Motor neuron (in vitro differentiated cells): ENCODE measurements at regions not wholly inside any gene's neighbourhood (a gene's known extent, or its start where the extent isn't known, plus 50 kb on each side); places are given as distances from the start of the nearest gene placed in this dataset.
"Not testable (repeated sequence)": the region's sequence is repeated elsewhere in the genome, so short reads cannot be mapped to it uniquely, and the experiment has no call there.

ENCODE experiments used
- ATAC-seq, 8 experiments: fragments of 200-7000 bp; cut with Tn5 transposase; replicated peaks in 6 of 8; 2 replicates each; pipeline ENCODE4 v1.8.0; 2021; ENCODE audit warnings: mild to moderate bottlenecking in 8 of 8, moderate library complexity in 8 of 8
- H3K27ac ChIP-seq, 2 donors: fragments of 250-450 bp; sonication (Bioruptor Pico); 2 replicates each; pipeline ENCODE4 v1.9.0; 2021; ENCODE audit warnings: antibody characterized with exemption in 2 of 2, mild to moderate bottlenecking in 2 of 2, moderate library complexity in 1 of 2
- H3K4me1 ChIP-seq, 2 donors: fragments of 250-450 bp; sonication (Bioruptor Pico); replicated peaks in 1 of 2; 2 replicates each; pipeline ENCODE4 v1.6.1; 2021; ENCODE audit warnings: antibody characterized with exemption in 2 of 2, mild to moderate bottlenecking in 2 of 2, moderate library complexity in 1 of 2
- H3K4me3 ChIP-seq, 5 donors: fragments of 250-450 bp; sonication (Bioruptor Pico); 2 replicates each; pipeline ENCODE4 v1.9.0; 2021; ENCODE audit warnings: antibody characterized with exemption in 5 of 5, mild to moderate bottlenecking in 5 of 5, moderate library complexity in 4 of 5
- WGBS, 10 experiments: fragments of 450-650 bp; shearing (Covaris generic); methylation state at CpG; one replicate each; pipeline ENCODE4 v1.0.0; 2022; 5-methylcytosine and 5-hydroxymethylcytosine counted together
- in situ Hi-C, 9 experiments: fragments of 400-800 bp; cut with MboI; loops; one replicate each; pipeline ENCODE4 v1.15.0; 2021; ENCODE audit warnings: low sequenced_read_pairs in 9 of 9, low pct_unique_long_range_greater_than_20kb in 2 of 9; ENCODE audit not compliant: unreplicated experiment in 9 of 9

- no CpG with 5 or more reads among the region's 6 CpGs for WGBS, 10 experiments
- H3K4me3 ChIP-seq, H3K4me1 ChIP-seq, in situ Hi-C loops, H3K27ac ChIP-seq: not testable (repeated sequence)
- ATAC-seq: peak in 5 of 8 experiments; percentile 49 to 89 (median 65)
Measured at GRCh38 chr2:111510384-111510783, 373.6 kb downstream of the ANAPC1 start.

- H3K27ac ChIP-seq, ATAC-seq, H3K4me3 ChIP-seq, H3K4me1 ChIP-seq, in situ Hi-C loops: not testable (repeated sequence)
- no CpG with 5 or more reads among the region's 3 CpGs for WGBS, 10 experiments
Measured at GRCh38 chr2:111511062-111511461, 372.9 kb downstream of the ANAPC1 start.

- ATAC-seq: peak; percentile 25 to 64 (median 49)
Measured at GRCh38 chr2:111512378-111512777, 371.6 kb downstream of the ANAPC1 start.

GRCh38 chr2:111514138-111514537 is 369.9 kb downstream of the ANAPC1 start:
- H3K4me3 ChIP-seq, in situ Hi-C loops, ATAC-seq, H3K4me1 ChIP-seq, H3K27ac ChIP-seq: not testable (repeated sequence)
- no CpG with 5 or more reads among the region's 4 CpGs for WGBS, 10 experiments

More at GRCh38 chr2:111512378-111512777, 371.6 kb downstream of the ANAPC1 start:
- H3K4me1 ChIP-seq, H3K27ac ChIP-seq, in situ Hi-C loops, H3K4me3 ChIP-seq: not testable (repeated sequence)
- 100% methylated on average over 1 of the region's 3 CpGs; no CpG with 5 or more reads in 9 of the 10 experiments for WGBS, 10 experiments

- ATAC-seq: peak; percentile 25 to 83 (median 68)
- H3K4me3 ChIP-seq, in situ Hi-C loops, H3K27ac ChIP-seq: not testable (repeated sequence)
- WGBS, 10 experiments: no CpG with 5 or more reads among the region's 2 CpGs
- peaks cover 0 to 17% of the 10 kb centered on the region in 2 donors for H3K4me1 ChIP-seq
Measured at GRCh38 chr2:111517050-111517720, 366.8 kb downstream of the ANAPC1 start.

GRCh38 chr2:111517721-111518053 is 366.3 kb downstream of the ANAPC1 start:
- in situ Hi-C loops, H3K4me3 ChIP-seq, H3K27ac ChIP-seq: not testable (repeated sequence)
- peaks cover 0 to 17% of the 10 kb centered on the region in 2 donors for H3K4me1 ChIP-seq
- WGBS, 10 experiments: no CpG with 5 or more reads among the region's 2 CpGs
- ATAC-seq: peak in 4 of 8 experiments; percentile 12 to 70 (median 33)

- ATAC-seq: no peak
Measured at GRCh38 chr2:111519071-111519470, 364.9 kb downstream of the ANAPC1 start.

GRCh38 chr2:111522231-111522768 is 361.7 kb downstream of the ANAPC1 start:
- 0 to 94% (median 67%) methylated on average over 1 to 5 of the region's 5 CpGs; no CpG with 5 or more reads in 1 of the 10 experiments for WGBS, 10 experiments

More at GRCh38 chr2:111519071-111519470, 364.9 kb downstream of the ANAPC1 start:
- in situ Hi-C loops: no loop called here
- peaks cover 0 to 20% of the 10 kb centered on the region in 2 donors for H3K4me1 ChIP-seq
- no peak overlapping the region for H3K27ac ChIP-seq
- H3K4me3 ChIP-seq: no peak overlapping the region
- 82 to 100% (median 100%) methylated on average over 1 to 3 of the region's 3 CpGs; no CpG with 5 or more reads in 5 of the 10 experiments for WGBS, 10 experiments

GRCh38 chr2:111523009-111523408 is 361.0 kb downstream of the ANAPC1 start:
- peaks cover 0 to 20% of the 10 kb centered on the region in 2 donors for H3K4me1 ChIP-seq
- no peak overlapping the region for H3K27ac ChIP-seq
- no peak for ATAC-seq
- no peak overlapping the region for H3K4me3 ChIP-seq
- in situ Hi-C loops: no loop called here
- 80 to 100% (median 86%) methylated on average over 1 to 4 of the region's 12 CpGs; no CpG with 5 or more reads in 3 of the 10 experiments for WGBS, 10 experiments

More at GRCh38 chr2:111522231-111522768, 361.7 kb downstream of the ANAPC1 start:
- Histone ChIP-seq H3K27ac (no peak overlapping the region), H3K4me3 (no peak overlapping the region), H3K4me1 (peaks cover 0 to 20% of the 10 kb centered on the region in 2 donors)
- in situ Hi-C loops: no loop called here
- peak in 1 of 8 experiments; percentile 34 for ATAC-seq

GRCh38 chr2:111525026-111525425 is 359.0 kb downstream of the ANAPC1 start:
- H3K4me3 ChIP-seq, H3K27ac ChIP-seq, ATAC-seq, in situ Hi-C loops: not testable (repeated sequence)
- WGBS, 10 experiments: 82 to 100% (median 100%) methylated on average over 1 to 2 of the region's 4 CpGs; no CpG with 5 or more reads in 7 of the 10 experiments
- H3K4me1 ChIP-seq: peaks cover 0 to 10% of the 10 kb centered on the region in 2 donors

- in situ Hi-C loops, H3K4me3 ChIP-seq, H3K27ac ChIP-seq, H3K4me1 ChIP-seq: not testable (repeated sequence)
- WGBS, 10 experiments: 80% methylated on average over 1 of the region's 7 CpGs; no CpG with 5 or more reads in 9 of the 10 experiments
- peak in 3 of 8 experiments; percentile 53 to 90 (median 77) for ATAC-seq
Measured at GRCh38 chr2:111526041-111526639, 357.9 kb downstream of the ANAPC1 start.

- 33 to 92% (median 85%) methylated on average over 2 to 4 of the region's 10 CpGs; no CpG with 5 or more reads in 6 of the 10 experiments for WGBS, 10 experiments
- peak in 7 of 8 experiments; percentile 8 to 70 (median 47) for ATAC-seq
- in situ Hi-C loops: not testable (repeated sequence)
Measured at GRCh38 chr2:111527707-111528400, 356.1 kb downstream of the ANAPC1 start.

GRCh38 chr2:111529022-111529421 is 355.0 kb downstream of the ANAPC1 start:
- WGBS, 10 experiments: no CpG with 5 or more reads among the region's 4 CpGs
- H3K4me1 ChIP-seq, H3K27ac ChIP-seq, ATAC-seq, in situ Hi-C loops, H3K4me3 ChIP-seq: not testable (repeated sequence)

More at GRCh38 chr2:111527707-111528400, 356.1 kb downstream of the ANAPC1 start:
- H3K4me1 ChIP-seq, H3K4me3 ChIP-seq, H3K27ac ChIP-seq: not testable (repeated sequence)
